ENCODE measurements at regions not wholly inside any gene's neighbourhood (a gene's known extent, or its start where the extent isn't known, plus 50 kb on each side); places are given as distances from the start of the nearest gene placed in this dataset.
"Not testable (repeated sequence)": the region's sequence is repeated elsewhere in the genome, so short reads cannot be mapped to it uniquely, and the experiment has no call there.

DNA sequence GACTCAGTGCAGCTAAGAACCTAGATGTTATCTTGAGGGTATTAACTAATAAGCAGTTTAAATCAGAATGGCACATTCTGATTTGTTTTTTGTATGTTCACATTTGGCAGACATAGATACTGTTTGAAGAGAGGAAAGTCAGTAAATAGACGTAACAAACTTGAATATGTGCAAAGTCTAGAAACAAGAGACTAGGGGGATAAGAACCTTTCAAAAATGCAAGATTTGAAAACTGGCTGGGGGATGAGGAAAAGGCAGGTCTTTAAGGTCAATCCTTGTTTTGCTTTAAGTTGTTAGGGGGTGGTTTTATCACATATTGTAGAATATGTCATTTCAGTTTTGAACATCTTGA, 136.5 kb downstream of the ZNF92 start:
- DNase-seq (ENCODE audit: low spot score): not testable (repeated sequence)

DNA sequence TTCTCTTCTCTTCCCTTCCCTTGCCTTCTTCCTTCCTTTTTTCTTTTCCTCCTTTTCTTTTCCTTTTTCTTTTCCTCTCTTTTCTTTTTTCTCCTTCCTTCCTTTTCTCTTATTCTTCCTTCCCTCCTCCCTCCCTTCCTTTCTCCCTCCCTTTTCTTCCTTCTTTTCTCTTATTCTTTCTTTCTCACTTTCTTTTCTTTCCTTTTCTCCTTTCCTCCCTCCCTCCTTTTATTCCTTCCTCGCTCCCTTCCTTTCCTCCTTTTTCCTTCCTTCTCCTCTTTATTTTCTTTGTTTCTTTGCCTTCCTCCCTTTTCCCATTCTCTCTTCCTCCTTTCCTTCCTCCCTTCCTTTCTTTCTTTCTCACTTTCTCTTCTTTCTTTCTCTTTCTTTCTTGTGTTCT, 146.1 kb downstream of the ZNF92 start:
- DNase-seq (ENCODE audit: low spot score): not testable (repeated sequence)

DNA sequence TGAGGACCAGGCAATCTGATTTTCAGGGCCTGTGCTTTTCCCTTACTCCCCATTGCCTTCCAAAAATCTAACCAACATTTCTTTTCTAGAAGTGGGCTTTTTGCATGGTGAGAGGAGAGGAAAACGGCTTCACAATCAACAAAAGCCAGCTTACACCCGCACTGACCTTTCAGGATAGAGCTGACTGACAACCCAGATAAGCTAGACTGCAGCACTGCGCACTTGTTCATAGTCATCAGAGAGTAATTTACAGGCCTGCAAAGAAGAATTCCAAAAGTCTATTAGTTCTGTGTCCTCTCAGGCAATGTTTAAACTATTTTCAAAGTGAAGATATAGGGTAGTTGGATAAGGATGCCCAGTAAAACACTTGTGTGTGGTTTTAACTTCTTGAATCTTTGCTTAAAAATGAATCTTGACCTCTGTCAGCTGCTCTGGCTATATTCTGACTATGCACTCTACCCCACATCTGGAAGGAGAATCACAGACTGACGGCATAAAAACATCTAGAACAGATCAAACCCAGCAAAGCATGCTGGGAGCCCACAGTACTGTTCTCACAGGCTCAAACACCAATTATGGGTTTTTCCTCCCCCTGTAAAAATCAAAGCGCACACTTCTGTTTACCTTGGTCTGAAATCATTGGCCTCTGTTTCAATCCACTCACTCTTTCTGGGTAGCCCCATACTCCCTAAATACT, 172.0 kb downstream of the ZNF92 start:
- not testable (repeated sequence) for DNase-seq (ENCODE audit: low spot score)

DNA sequence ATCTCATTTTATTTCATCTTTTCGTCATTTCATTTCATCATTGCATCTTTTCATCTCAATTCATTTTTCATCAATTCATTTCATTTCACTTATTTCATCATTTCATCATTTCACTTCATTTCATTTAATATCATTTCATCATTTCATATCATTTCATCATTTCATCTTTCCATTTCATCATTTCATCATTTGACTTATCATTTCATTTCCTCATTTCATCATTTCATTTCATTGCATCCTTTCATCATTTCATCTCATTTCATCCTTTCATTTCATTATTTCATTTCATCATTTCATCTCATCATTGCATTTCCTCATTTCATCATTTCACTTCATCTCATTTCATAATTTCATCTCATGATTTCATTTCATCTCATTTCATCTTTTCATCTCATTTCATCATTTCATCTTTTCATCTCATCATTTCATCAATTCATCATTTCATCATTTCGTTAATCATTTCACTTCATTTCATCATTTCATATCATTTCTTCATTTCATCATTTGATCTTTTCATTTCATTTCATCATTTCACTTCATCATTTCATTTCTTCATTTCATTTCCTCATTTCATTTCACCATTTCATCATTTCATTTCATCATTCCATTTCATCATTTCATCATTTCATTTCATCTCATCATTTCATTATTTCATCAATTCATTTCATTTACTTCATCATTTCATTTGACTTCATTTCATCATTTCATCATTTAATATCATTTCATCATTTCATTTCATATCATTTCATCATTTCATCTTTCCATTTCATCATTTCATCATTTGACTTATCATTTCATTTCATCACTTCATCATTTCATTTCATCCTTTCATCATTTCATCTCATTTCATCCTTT, 176.2 kb downstream of the ZNF92 start:
- DNase-seq (ENCODE audit: low spot score): not testable (repeated sequence)

DNA sequence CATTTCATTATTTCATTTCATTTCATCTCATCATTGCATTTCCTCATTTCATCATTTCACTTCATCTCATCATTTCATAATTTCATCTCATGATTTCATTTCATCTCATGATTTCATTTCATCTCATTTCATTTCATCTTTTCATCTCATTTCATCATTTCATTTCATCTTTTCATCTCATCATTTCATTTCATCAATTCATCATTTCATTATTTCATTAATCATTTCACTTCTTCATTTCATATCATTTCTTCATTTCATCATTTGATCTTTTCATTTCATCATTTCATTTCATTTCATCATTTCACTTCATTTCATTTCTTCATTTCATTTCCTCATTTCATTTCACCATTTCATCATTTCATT, 176.8 kb downstream of the ZNF92 start:
- DNase-seq (ENCODE audit: low spot score): not testable (repeated sequence)

DNA sequence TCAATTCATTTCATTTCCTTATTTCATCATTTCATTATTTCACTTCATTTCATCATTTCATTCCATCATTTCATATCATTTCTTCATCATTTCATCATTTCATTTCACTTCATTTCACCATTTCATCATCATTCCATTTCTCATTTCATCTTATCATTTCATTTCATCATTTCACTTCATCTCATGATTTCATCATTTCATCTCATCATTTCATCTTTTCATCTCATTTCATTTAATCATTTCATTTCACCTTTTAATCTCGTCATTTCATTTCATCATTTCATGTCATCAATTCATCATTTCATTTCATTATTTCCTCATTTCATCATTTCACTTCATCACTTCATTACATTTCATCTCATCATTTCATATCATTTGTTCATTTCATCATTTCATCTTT, 177.4 kb downstream of the ZNF92 start:
- DNase-seq (ENCODE audit: low spot score): not testable (repeated sequence)

DNA sequence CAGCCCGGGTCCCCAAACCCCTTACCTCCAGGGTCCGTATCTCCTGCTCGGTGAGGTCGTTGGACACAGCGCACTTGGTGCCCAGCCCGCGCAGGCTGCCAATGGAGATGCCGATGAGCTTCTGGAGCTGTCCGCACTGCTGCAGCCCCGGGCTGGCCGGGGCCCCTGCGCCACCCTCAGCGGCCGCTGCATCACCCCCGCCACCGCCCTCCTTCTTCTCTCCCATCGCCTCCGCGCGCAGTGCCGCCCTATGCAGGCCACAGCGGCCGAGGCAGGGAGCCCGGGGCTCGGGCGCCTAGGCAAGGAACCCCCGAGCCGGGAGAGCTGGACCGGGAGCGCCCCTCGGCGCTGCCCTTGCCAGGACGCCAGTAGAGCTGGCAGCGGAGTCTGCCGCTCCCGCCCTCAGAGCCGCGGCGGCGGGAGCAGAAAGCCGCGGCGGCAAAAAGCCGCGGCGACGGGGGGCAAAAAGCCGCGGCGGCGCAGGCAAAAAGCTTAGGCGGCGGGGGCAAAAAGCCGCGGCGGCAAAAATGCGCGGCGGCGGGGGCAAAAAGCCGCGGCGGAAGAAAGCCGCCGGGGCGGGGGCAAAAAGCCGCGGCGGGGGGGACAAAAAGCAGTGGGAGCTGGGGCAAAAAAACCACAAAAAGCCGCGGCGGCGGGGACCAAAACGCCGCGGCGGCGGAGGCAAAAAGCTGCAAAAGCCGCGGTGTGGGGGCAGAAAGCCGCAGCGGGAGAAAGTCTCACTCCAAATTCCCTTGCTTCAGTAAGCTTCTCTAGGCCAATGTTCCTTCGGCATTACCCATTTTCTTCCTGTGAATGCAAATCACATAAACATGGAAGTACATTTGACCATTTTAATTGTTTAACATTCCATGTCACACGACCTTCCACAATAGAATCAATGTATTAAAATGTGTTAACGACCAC, 181.2 kb downstream of the ZNF92 start:
- DNase-seq (ENCODE audit: low spot score): not testable (repeated sequence)

DNA sequence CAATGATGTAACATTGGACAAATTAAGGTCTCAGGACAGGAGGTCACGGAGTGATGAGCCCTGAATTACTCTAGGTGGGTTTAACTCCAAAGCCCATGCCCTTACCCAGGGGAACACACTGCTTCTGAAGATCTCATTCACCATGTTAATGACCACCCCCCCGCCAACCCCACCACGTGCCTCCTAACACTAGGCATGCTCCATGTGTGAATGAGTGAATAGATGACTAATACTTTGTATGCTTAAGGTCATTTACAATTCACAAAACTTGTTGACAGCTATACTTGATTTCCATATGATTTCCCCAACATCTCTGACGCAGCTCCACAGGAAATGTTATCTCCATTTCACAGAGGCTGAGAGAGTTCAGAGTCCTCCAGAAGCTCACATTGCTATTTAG, 184.9 kb downstream of the ZNF92 start:
- DNase-seq (ENCODE audit: low spot score): not testable (repeated sequence)

DNA sequence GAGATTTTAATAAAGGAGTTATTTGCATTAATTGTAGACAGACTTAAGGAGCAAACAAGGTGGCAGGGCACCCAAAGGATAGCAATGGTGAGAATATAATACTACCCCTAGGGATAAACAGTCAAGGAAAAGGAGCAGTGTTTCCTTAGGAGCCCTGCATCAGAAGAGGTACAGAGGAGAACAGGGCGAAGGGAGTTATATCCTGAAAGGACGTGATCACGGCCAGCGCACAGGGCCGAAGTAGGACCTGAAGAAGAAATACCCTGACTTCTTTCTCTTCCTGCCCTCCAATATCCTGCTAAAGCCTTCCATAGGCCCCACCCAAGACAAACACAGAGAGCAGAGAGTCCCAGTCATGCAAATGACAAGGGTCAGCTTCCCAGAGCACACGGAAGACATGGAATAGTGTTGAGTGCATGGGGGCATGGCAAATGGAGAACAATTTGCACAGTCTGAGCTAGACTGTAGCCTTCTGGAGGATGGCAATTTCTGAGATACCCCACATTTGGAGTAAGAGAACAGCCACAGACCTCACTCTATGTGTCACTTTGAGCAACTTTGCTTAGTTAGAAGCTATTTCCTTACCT, 188.2 kb downstream of the ZNF92 start:
- DNase-seq (ENCODE audit: low spot score): not testable (repeated sequence)

DNA sequence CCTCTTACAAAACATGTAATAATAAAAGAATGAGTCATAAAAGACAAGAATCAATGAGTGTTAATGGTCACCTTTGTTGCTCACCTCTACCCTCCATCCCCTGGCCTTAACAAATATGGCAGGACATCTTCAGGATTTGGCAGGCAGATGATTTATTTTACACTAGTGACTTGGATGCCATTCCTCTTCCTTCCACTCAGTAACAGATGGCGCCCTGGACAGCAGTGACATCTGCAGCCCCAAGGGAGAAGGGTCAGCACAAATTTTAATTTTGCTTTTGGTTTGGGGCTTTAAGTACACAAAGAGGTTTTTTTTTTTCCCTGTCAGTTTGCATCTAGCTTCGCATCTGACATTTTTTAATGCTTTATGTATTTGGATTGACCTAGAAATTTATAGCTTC, 188.9 kb downstream of the ZNF92 start:
- DNase-seq (ENCODE audit: low spot score): not testable (repeated sequence)

DNA sequence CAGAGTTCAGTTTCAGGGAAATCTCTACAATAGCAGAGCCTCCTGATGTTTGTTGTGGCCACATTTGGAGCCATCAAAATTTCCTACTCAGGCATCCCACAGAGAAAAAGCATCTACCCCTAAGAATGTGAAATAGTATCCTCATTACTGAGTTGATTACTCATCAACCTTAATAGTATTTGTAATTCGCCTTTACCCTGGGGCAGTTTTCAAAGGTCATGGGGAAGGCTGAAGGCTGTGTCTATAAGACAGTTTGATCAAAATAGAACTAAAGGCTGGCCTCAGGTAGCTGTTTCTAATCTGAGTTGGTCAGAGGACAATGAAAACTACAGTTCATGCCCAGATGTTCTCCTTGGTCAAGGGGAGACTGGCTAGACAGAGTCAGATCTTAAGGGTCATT, 189.7 kb downstream of the ZNF92 start:
- DNase-seq (ENCODE audit: low spot score): not testable (repeated sequence)

DNA sequence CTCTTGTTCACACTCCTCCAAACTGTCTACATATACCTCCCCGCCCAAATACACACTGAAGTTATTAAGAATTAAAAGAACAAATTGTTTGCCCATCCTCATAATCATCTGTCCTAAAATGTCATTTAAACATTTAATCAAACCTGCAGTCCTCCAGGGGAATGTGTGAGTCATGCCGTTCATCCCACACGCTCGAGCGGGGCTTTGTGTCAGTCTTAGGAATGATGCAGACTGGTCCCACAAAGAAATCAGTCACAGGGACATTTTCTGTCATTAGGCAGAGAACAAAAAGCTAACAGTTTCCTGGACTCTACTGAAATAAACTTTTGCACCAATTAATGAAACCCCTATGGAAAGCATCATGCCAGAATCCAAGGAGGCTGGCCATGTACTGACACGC, 194.6 kb downstream of the ZNF92 start:
- not testable (repeated sequence) for DNase-seq (ENCODE audit: low spot score)

DNA sequence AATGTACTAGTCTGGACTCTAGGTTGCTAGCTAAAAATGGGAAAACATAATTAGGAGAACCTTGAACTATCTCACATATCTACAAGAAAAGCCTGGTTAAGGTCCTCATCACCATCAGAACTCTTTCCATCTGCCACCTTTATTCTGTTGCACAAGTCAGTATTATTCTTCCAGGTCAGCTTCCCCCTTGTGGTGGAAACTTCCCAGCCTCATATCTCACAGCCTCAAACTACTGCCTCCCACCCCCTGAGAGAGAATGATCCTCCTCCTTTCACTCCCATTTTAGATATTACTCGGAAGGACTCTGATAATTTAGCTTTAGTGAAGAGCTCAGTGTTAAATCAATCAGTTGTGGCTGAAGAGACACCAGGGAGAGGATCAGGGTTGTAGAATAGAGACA, 197.3 kb downstream of the ZNF92 start:
- not testable (repeated sequence) for DNase-seq (ENCODE audit: low spot score)

DNA sequence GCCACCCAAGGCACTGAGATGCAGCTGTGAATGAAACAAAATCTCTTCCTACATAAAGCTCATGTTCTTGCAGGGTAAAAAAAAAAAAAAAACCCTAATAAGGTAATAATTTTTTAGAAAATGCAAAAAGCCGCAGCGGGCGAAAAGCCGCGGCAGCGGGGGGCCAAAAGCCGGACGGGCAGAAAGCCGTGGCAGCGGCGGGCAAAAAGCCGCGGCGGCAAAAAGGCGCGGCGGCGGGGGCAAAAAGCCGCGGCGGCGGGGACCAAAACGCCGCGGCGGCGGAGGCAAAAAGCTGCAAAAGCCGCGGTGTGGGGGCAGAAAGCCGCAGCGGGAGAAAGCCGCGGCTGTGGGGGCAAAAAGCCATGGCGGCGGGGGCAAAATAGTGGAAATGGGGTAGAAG, 198.9 kb downstream of the ZNF92 start:
- DNase-seq (ENCODE audit: low spot score): not testable (repeated sequence)

DNA sequence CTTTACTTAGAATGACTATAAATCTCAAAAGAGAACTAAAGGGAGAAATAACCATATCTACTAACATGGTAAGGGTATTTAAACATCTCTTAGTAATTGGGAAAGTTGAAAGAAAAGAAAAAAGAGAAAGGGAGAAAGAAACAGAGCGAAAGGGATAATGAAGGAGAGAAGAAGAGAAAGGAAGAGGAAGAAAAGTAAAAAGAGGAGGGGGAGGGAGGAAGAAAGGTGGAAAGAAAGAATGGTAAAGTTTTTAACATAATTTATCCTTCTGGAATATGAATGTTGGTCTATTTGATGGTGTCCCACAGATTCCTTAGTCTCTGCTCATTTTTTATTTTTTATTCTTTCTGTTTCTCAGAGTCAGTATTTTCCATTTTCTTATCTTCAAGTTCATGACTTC, 202.7 kb downstream of the ZNF92 start:
- not testable (repeated sequence) for DNase-seq (ENCODE audit: low spot score)

DNA sequence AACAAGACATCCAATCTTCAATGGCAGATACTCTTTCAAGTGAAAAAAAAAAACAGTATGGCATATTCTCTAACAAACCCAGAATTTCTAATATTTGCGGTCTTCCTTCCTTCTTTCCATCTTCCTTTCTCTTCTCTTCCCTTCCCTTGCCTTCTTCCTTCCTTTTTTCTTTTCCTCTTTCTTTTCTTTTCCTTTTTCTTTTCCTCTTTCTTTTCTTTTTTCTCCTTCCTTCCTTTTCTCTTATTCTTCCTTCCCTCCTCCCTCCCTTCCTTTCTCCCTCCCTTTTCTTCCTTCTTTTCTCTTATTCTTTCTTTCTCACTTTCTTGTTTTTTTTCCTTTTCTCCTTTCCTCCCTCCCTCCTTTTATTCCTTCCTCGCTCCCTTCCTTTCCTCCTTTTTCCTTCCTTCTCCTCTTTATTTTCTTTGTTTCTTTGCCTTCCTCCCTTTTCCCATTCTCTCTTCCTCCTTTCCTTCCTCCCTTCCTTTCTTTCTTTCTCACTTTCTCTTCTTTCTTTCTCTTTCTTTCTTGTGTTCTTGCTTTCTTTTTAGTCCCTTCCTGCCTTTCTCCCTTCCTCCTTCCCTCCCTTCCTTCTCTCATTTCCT, 209.0 kb downstream of the ZNF92 start:
- not testable (repeated sequence) for DNase-seq (ENCODE audit: low spot score)

DNA sequence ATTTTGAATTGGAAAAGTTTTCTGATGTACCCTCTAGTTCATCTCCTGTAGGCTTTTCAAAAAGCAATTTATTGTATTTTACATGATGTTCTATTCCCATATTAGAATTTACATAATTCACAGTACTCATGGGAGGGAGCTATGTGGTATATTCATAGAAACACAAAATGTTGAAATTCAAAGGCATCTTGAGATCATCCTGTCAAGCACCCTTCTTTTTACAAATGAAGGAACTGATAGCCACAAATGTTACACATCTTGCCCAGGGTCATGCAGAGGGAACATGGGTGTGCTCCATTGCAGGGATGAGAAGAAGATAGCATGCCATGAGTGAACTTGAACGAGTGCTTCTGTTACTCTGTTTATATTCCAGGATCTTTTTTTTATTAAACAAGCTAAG, 228.8 kb downstream of the ZNF92 start:
- not testable (repeated sequence) for DNase-seq (ENCODE audit: low spot score)

DNA sequence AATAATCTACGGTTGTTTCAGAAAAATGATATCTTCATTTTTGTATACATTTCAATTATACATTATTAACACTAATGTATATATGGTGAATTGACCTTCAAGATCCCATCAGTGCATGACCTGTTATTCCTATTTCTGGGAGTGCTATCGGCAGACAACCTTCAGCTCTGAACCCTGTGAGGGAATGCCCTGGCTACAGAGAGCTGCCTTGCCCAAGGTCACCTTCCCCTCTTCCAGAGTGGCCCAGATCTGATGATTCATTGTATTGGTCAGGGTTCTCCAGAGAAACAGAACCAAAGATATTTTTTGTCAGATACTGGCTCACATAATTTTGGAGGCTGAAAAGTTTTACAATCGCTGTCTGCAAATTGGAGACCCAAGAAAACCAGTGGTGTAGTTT, 235.5 kb downstream of the ZNF92 start:
- no peak for DNase-seq (ENCODE audit: low spot score)

DNA sequence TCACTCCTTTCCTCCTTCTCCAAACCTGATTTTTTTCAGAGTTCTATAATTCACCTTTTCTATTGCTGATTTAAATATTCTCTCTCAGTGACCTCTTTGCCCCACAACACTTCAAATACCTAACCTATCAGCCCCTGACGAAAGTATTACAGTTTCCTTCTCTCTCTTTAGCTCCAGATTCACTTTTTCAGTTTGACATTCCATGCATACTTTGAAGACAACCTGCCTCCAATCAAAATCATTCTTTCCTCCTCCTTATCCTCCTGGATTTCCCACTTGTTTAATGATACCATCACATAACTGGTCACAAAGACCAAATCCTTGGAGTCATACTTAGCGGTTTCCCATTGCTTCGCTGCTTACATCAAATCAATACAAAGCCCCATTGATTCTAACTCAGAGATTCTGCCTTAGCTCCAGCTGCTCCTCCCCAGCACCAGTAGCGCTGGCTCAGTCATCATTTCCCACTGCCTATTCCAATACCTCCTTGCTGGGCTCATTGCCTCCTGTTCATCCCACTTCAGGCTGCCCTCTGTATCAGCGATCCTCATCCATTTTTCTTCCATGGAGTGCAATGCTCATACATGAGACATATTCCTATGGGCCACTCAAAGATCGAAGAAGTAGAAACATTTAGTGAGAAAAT, 240.1 kb downstream of the ZNF92 start:
- DNase-seq (ENCODE audit: low spot score): not testable (repeated sequence)

DNA sequence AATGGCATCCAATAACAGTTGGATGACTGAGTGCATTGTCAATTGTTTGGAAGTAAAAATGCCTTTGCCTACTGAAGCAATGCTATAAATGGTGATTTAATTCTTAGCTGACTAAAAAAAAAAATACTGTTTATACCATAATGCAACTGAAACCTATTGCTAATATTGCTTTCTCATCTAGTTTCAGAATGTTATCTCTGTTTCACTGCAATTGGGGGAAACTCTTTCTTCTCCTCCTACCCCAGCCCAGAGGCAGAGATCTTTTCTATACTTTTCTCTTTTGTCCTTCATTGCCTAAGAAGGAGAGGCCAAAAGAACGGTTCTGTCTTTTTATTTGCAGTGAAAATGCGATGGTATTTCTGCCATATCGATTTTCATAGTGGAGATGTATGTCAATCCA, 242.5 kb downstream of the ZNF92 start:
- DNase-seq (ENCODE audit: low spot score): not testable (repeated sequence)

DNA sequence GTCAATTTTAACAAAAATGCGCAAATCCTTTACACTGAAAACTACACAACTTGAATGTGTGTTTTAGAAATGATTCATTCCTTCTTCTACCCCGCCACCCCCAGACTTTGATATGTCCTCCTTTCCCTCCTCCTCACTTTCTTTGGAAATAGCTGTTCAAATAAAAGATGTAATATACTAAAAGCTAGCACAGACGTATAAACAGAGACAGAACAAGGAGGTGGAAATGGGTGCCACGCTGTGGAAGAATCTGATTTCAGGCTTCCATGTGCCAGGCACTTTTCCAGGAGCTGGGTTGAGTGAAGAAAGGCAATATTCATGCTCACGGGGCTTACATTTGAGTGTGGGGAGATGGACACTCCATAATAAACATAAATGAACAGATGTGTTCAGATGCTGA, 246.6 kb downstream of the ZNF92 start:
- not testable (repeated sequence) for DNase-seq (ENCODE audit: low spot score)
